GM19035 (cell line): ENCODE measurements at regions not wholly inside any gene's neighbourhood (a gene's known extent, or its start where the extent isn't known, plus 50 kb on each side); places are given as distances from the start of the nearest gene placed in this dataset.

ENCODE experiments used
- ATAC-seq: cut with Tn5 transposase; IDR thresholded peaks from one replicate; pipeline ENCODE4 v1.9.1; 2021; ENCODE audit not compliant: unreplicated experiment

- no peak for ATAC-seq
Measured at GRCh38 chr4:136457577-136457976, 1074.7 kb downstream of the PCDH18 start.

GRCh38 chr4:136457004-136457403 is 1075.3 kb downstream of the PCDH18 start:
- ATAC-seq = no peak

- ATAC-seq = no peak
Measured at GRCh38 chr4:136443006-136443405, 1089.3 kb downstream of the PCDH18 start.

GRCh38 chr4:136442447-136442846 is 1089.8 kb downstream of the PCDH18 start:
- ATAC-seq = no peak

- ATAC-seq = no peak
Measured at GRCh38 chr4:136441629-136442282, 1090.5 kb downstream of the PCDH18 start.

- ATAC-seq = no peak
Measured at GRCh38 chr4:136438645-136439044, 1093.6 kb downstream of the PCDH18 start.

GRCh38 chr4:136424052-136424451 is 1108.2 kb downstream of the PCDH18 start:
- ATAC-seq = no peak

- ATAC-seq = no peak
Measured at GRCh38 chr4:136414981-136415380, 1117.3 kb downstream of the PCDH18 start.

- no peak for ATAC-seq
Measured at GRCh38 chr4:136412708-136413107, 1119.6 kb downstream of the PCDH18 start.

- ATAC-seq = no peak
Measured at GRCh38 chr4:136400829-136401228, 1131.5 kb downstream of the PCDH18 start.

- ATAC-seq = no peak
Measured at GRCh38 chr4:136395212-136395722, 1137.0 kb downstream of the PCDH18 start.

- ATAC-seq = no peak
Measured at GRCh38 chr4:136392576-136392975, 1139.7 kb downstream of the PCDH18 start.

GRCh38 chr4:136390824-136391223 is 1141.5 kb downstream of the PCDH18 start:
- ATAC-seq = no peak

GRCh38 chr4:136383082-136383481 is 1149.2 kb downstream of the PCDH18 start:
- no peak for ATAC-seq

GRCh38 chr4:136371231-136371630 is 1161.1 kb downstream of the PCDH18 start:
- ATAC-seq = no peak

- no peak for ATAC-seq
Measured at GRCh38 chr4:136369073-136369472, 1163.2 kb downstream of the PCDH18 start.

- ATAC-seq = no peak
Measured at GRCh38 chr4:136357556-136357955, 1174.7 kb downstream of the PCDH18 start.

- ATAC-seq = no peak
Measured at GRCh38 chr4:136355970-136356369, 1176.3 kb downstream of the PCDH18 start.

- no peak for ATAC-seq
Measured at GRCh38 chr4:136343340-136343739, 1189.0 kb downstream of the PCDH18 start.

GRCh38 chr4:136342666-136343065 is 1189.6 kb downstream of the PCDH18 start:
- ATAC-seq = no peak

- no peak for ATAC-seq
Measured at GRCh38 chr4:136337216-136337615, 1195.1 kb downstream of the PCDH18 start.

- no peak for ATAC-seq
Measured at GRCh38 chr4:136336479-136336878, 1195.8 kb downstream of the PCDH18 start.

GRCh38 chr4:136329042-136329662 is 1203.1 kb downstream of the PCDH18 start:
- ATAC-seq = no peak
